ENCODE measurements at regions not wholly inside any gene's neighbourhood (a gene's known extent, or its start where the extent isn't known, plus 50 kb on each side); places are given as distances from the start of the nearest gene placed in this dataset.
"Not testable (repeated sequence)": the region's sequence is repeated elsewhere in the genome, so short reads cannot be mapped to it uniquely, and the experiment has no call there.

DNA sequence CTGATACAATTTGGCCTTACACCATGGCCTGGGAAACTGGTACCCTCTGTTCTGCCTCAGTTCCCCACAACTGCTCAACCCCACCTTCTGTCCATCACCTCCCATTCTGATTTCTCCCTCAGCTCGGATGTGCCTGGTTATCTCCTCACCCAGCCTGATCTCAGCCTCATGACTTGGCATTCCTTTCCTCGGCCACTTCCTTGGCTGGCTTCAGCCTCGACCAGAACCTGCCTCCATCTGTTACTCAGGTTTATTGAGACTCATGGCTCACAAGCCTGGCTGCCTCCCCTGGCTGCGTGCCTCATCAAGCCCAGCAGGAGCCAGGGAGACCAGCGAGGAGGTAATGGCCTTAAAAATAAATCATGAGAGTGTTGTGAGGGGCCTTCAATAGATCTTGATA is 356.2 kb upstream of the SPRED2 start:
- DNase-seq (ENCODE audit: low read depth), result no peak

DNA sequence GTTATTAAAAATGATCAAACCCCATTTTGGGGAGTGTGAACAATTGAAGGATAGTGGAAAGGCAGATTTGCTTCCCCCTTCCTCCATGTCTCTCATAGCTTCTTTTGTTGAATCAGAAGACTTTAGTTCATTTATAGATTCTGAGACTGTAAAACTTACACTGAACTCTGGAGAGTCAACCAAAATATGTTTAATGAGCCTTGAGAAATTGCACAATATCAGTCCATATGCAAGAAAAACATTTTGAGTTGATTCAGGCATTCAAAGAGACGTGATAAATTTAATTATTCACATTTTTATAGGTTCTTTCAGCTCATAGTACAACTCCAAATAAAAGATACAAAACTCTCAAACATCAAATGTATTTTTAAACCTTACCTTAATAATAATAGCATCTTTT is 354.4 kb upstream of the SPRED2 start:
- no peak for DNase-seq (ENCODE audit: low read depth)

GRCh38 chr2:65786007-65786717 is 353.8 kb upstream of the SPRED2 start:
- no peak for DNase-seq (ENCODE audit: low read depth)

DNA sequence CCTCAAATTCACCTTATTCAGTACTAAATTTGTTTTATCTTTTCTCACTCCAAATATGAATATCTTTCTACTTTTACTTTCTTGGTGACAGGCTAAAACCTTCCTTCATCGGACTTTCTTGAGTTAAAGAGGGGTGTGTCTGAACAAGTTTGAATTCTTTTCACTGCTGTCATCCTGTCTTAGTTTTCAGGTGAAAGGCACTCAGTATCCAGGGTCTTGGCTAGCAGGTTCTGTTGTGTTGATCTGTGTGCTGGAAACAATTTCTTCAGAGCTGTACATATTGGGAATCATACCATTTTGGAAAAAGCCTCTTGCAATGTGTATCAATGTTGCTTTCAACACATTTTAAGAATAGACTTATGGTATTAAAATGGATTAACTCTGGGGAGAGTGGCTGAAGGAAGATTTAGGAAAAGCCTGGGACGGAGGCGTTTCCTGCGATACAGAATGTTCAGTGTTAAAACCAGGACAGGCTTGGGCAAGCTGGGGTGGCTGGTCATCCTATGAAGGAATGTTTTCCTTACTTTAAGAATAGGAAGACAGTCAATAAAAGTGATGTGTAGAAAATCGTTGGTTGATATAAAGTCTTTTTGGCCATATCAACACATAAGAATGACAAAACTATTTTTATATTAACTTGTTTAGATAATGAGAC is 350.7 kb upstream of the SPRED2 start:
- no peak for DNase-seq (ENCODE audit: low read depth)

- DNase-seq (ENCODE audit: low read depth), result no peak
Observed at GRCh38 chr2:65782186-65782585, 349.8 kb upstream of the SPRED2 start.

DNA sequence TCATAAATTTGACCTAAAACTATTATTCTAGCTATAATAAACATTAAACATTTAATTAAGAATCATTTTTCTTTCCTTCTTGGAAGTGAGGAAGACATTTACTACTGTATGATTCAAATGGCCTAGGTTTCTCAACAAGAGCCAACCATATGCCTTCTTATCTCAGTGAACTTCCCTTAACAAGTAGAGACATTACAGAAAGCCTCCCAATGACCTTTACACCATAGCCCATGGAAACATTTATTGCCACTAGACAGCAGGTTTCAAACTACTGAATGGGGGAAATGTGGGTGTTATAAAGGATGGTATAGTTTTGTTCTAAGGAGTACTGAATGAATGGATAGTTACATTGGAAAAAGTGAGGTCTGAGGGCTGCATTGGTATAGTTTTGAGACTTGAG is 349.4 kb upstream of the SPRED2 start:
- DNase-seq (ENCODE audit: low read depth), result no peak

DNA sequence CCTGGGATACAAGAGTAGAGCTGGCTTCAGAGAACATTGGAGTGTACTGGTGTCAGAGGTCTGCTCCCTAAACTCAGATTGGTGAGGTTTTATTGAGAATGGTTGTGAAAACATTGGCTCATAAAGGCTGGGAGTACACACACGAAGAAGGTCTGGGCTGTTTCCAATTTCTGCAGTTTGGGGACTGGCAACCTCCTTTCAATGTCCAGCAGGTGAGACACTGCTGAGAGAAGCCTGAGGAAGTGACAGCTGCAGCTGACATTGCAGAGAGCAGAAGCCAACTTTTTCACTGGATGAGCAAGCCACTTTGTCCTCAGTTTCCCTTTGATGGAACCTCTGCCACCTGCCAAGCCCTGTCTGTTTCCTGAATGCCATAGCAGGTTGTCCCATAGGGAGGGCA is 346.6 kb upstream of the SPRED2 start:
- DNase-seq (ENCODE audit: low read depth), result no peak

DNA sequence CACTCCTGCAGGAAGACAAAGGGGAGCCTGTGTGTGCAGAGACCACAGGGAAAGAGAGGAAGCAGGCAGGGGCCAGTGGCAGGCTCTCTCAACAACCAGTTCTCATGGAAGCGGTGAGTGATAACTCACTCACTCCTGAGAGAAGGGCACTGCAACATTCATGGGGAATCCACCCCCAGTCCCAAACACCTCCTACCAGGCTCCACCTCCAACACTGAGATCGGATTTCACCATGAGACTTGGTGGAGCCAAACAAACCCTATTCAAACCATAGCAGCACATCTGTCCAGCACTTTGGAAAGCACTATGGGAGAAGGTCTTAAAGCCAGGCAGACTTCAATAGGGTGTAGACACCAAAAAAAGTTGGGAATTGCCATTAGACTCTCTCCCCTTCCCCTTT is 345.7 kb upstream of the SPRED2 start:
- no peak for DNase-seq (ENCODE audit: low read depth)

- no peak for DNase-seq (ENCODE audit: low read depth)
Observed at GRCh38 chr2:65775839-65776238, 343.4 kb upstream of the SPRED2 start.

DNA sequence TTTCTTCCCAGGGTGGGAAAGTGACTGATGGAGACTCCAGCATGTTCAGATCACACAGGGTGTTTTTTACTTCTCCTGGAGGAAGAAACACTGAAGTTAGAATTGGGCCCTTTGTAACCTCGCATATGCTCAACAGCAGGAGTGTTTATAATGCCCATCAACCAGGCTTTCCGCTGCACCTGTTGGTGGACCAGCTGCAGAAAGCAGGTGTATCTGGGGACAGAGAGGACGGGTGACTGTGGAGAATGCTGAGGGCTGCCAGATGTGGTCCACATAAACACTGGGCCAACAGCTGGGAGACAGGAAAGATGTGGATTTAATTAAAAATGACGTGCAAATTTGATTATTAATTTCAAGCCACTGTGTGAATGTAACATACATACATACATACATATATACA is 335.5 kb upstream of the SPRED2 start:
- DNase-seq (ENCODE audit: low read depth), result no peak

GRCh38 chr2:65766768-65767267 is 334.4 kb upstream of the SPRED2 start:
- no peak for DNase-seq (ENCODE audit: low read depth)

DNA sequence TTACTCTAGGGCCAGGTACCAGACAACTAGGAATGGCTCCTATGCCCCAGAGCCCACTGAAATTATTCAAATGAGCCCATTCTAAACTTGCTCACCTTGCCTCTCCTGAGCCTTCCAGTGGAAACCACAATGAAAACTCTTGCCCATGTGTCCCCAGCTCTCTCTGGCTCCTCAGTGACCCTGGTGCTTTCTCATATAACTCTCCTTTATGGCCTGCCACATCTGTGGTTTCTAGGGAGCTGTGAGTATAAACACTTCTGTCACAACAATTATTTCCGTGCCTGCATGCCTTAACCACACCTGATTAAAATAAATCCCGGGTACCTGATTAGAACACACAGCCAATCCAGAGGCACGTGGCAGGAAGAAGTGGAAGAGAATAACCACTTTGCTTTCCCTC is 333.0 kb upstream of the SPRED2 start:
- DNase-seq (ENCODE audit: low read depth), result no peak

DNA sequence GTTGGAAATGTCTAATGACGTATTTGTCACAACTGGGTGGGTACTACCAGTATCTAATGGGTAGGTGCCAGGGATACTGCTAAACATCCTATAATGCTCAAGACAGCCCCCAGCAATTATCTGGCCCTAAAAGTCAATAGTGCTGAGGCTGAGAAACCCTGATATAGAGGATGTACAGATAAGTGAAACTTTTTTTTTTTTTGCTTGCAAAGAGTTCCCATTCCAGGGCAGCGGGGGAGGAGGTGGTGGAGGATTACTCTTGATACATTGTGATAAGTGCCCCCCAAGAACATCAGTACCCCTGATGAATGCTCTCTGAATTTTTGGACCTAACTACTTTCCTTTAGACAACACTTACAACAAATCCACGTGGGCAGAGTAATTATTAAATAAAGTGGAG is 329.7 kb upstream of the SPRED2 start:
- no peak for DNase-seq (ENCODE audit: low read depth)

GRCh38 chr2:65754219-65754618 is 321.8 kb upstream of the SPRED2 start:
- no peak for DNase-seq (ENCODE audit: low read depth)

GRCh38 chr2:65751408-65751807 is 319.0 kb upstream of the SPRED2 start:
- DNase-seq (ENCODE audit: low read depth), result no peak

DNA sequence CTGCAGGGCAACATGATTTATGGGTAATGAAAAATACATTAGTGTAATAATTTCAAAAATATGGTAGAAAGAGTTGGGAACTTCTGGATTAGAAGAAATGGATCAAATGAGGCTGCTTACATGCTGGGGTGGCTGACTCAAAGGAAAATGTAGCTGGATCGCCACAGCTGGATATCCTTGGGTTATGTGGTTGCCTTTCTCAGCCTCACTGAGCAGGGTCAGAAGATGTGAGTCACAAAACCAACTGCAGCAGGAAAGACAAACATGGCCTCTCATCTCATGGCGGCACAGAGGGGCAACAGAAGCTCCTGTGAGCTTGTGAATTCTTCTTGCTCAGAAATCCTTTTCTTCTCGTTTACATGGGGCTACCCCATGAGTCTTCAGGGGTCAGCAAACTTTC is 317.1 kb upstream of the SPRED2 start:
- DNase-seq (ENCODE audit: low read depth), result no peak

DNA sequence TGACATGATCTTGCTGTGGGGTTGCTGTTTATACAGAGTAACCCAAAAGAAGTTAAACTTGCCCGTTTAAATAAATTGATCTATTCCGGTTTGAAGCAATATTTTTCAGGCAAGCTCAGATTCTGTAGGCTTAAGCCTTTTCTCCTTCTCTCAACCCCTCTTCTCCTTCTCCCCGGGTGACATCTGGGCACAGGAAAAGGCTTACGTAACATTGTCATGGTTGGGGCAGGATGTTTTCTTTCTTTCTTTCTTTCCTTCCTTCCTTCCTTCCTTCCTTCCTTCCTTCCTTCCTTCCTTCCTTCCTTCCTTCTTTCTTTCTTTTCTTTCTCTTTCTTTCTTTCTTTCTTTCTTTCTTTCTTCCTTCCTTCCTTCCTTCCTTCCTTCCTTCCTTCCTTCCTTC is 315.5 kb upstream of the SPRED2 start:
- DNase-seq (ENCODE audit: low read depth), result not testable (repeated sequence)

DNA sequence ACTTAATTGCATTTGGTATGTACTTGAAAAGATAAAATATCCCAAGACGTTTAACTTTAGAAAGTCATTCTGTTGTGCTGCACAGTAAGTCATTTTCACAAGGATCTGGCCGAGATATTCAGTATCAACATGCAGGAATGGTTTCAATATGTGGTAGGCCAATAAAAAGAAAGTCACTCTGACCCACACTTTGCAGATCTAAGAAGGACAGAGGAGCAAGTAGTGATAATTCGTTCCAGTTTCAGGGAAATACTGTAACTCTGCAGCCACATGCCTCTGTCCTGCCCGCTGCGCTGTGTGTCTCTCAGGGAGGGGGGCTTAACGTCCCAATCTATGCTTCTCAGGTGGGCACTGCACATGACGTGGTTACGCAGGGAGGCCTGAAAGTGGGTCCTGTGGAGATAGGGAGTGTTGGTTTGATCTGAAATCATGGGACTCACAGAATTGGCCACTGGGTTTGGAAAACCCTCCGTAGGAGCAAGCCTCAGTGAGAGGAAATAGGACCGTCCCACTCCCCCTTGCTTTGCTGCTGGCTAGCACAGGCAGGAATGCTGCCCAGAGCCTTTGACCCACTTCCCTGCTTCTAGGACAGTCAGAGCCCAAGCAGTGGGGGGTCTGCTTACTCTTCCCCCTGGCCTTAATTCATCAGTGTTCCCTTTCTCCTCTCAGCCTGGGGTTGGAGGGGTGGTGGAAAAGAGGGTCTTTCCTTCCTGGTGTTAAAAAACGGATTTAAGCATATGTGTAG is 314.7 kb upstream of the SPRED2 start:
- DNase-seq (ENCODE audit: low read depth), result no peak

DNA sequence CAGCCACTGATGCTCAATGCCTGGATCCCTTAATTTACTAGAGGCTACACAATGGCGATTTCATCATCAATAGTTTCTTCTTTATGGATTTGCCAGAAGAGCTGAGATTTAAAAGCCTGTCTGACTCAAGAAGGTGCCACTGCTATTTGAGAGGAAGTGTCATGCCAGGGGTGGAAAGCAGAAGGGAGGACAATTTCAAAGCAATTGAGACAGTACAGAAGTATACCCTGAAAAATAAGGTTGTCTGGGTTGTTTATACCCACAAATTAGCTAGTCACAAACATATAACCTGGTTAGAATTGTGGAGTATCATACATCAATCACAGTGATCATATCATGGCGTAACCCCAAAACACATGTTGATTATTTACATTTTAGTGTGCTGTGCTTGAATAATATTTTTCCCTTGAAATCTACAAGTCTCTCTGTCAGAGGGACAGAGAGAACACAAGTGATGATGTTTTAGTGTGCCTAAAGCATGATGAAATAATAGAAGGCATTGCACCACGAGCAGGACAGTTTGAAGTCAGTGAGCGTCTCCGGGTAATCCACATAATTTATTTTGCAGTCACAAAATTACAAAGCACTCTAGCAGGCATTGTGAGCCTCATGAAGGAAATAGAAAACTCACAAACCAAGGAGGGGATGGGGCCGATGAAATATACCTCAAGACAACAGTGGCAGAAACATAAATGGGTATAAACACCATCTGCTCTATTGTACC is 312.2 kb upstream of the SPRED2 start:
- DNase-seq (ENCODE audit: low read depth), result no peak

GRCh38 chr2:65742977-65743376 is 310.6 kb upstream of the SPRED2 start:
- DNase-seq (ENCODE audit: low read depth), result no peak

GRCh38 chr2:65739927-65740326 is 307.5 kb upstream of the SPRED2 start:
- DNase-seq (ENCODE audit: low read depth), result no peak

DNA sequence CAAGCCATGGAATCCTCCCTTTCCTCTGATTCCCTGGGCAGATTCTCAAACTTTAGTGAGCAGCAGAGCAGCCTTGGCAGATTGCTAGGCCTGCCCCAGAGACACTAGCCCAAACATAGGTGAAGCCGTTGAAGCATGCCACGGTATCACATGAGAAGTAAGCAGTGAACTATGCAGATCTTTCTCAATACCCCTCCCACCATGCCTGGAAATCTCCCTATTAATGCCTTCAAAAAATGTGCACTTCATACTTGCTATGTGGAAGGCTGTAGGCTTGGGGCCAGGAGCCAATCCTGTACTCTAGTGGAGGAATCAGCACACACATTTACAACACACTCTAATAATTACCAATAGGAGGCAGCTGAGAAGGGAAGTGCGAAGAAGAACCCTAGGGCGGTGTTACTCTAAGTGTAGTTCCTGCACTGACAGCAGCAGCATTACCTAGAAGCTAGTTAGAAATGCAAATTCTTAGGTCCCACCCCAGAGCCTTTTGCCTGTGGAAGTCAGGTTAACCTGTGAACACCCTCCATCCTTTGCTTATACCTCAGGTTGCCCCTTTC is 305.1 kb upstream of the SPRED2 start:
- no peak for DNase-seq (ENCODE audit: low read depth)

Data from GM04504 (cell line).